A673 (cell line): ENCODE measurements at regions not wholly inside any gene's neighbourhood (a gene's known extent, or its start where the extent isn't known, plus 50 kb on each side); places are given as distances from the start of the nearest gene placed in this dataset.

ENCODE experiments used
- BruUV-seq: library from RNA; stranded (reverse); fragments of 400-500 nt; replicated peaks from 2 replicates; lab custom pipeline; 2021; lab: Mats Ljungman, UMichigan
- CTCF ChIA-PET: fragments of 300-600 bp; sonication (Branson Sonifier 250); formaldehyde crosslinking; loops from one replicate; lab custom pipeline; 2022; ENCODE audit warnings: antibody characterized with exemption; lab: Charles Lee
- POLR2A ChIA-PET: fragments of 300-600 bp; sonication (Branson Sonifier 250); formaldehyde crosslinking; loops from one replicate; lab custom pipeline; 2022; ENCODE audit warnings: antibody characterized with exemption; ENCODE audit not compliant: low non-redundant PET; lab: Charles Lee
- DNase-seq: peaks from one replicate; pipeline ENCODE4 v3.0.0-alpha.2; 2015; ENCODE audit warnings: low spot score
- H3K27ac ChIP-seq: fragments of 200-600 bp; sonication (generic); 2 replicates; pipeline ENCODE4 v1.5.1; 2016; ENCODE audit warnings: mixed run types, low read depth, mild to moderate bottlenecking, mixed read lengths, antibody characterized with exemption, low read length; ENCODE audit not compliant: poor library complexity, severe bottlenecking
- H3K27me3 ChIP-seq: fragments of 200-600 bp; sonication (generic); replicated peaks from 2 replicates; pipeline ENCODE4 v1.6.1; 2017; ENCODE audit warnings: mixed run types, low read depth, mild to moderate bottlenecking, mixed read lengths, antibody characterized with exemption, low read length; ENCODE audit not compliant: insufficient read depth, poor library complexity
- H3K36me3 ChIP-seq: fragments of 200-600 bp; sonication (generic); 2 replicates; pipeline ENCODE4 v1.6.1; 2016; ENCODE audit warnings: mixed run types, mild to moderate bottlenecking, mixed read lengths, antibody characterized with exemption, low read length; ENCODE audit not compliant: insufficient read depth, poor library complexity, severe bottlenecking
- H3K4me1 ChIP-seq: fragments of 200-600 bp; sonication (generic); 2 replicates; pipeline ENCODE4 v1.6.1; 2017; ENCODE audit warnings: mixed run types, mild to moderate bottlenecking, mixed read lengths, antibody characterized with exemption, low read length; ENCODE audit not compliant: insufficient read depth, poor library complexity, severe bottlenecking
- H3K4me3 ChIP-seq: fragments of 200-600 bp; sonication (generic); 2 replicates; pipeline ENCODE4 v1.5.1; 2016; ENCODE audit warnings: low read depth, mixed run types, mild to moderate bottlenecking, mixed read lengths, low read length; ENCODE audit not compliant: poor library complexity, severe bottlenecking
- H3K9me3 ChIP-seq: fragments of 200-600 bp; sonication (generic); 2 replicates; pipeline ENCODE4 v1.6.1; 2016; ENCODE audit warnings: mixed run types, low read depth, mild to moderate bottlenecking, mixed read lengths, antibody characterized with exemption, low read length; ENCODE audit not compliant: poor library complexity, severe bottlenecking
- CTCF ChIP-seq: fragments of 300-800, 200-600 bp; sonication (generic); conservative IDR thresholded peaks from 2 replicates; pipeline ENCODE4 v1.5.1; 2017; ENCODE audit warnings: low read depth, mild to moderate bottlenecking, antibody characterized with exemption, low read length, moderate library complexity, mixed read lengths
- EZH2 ChIP-seq: fragments of 200-600 bp; sonication (generic); IDR thresholded peaks from 2 replicates; pipeline ENCODE4 v1.6.1; 2017; ENCODE audit warnings: borderline replicate concordance, low read depth, mild to moderate bottlenecking, mixed read lengths, antibody characterized with exemption, low read length; ENCODE audit not compliant: poor library complexity, severe bottlenecking
- intact Hi-C: fragments of 100-400 bp; cut with micrococcal nuclease; formaldehyde crosslinking; loops from one replicate; pipeline ENCODE4 v1.10.0; 2022; ENCODE audit not compliant: unreplicated experiment

GRCh38 chr20:51116765-51117686, 94.1 kb upstream of the KCNG1 start:
- Histone ChIP-seq H3K4me1 (no peaks in the 10 kb centered on the region), H3K9me3 (no peaks in the 10 kb centered on the region), H3K27ac (no peak overlapping the region), H3K4me3 (no peak overlapping the region), H3K36me3 (no peaks in the 10 kb centered on the region), H3K27me3 (no peaks in the 10 kb centered on the region)
- CTCF ChIA-PET: interaction anchor here (0.7 kb wide), 1 partner anchor 59 kb away, joined by 5 read pairs; no protein-coding TSS in a partner anchor
- no peak for DNase-seq
- POLR2A ChIA-PET: no interaction called here
- TF ChIP-seq CTCF: no peak
- TF ChIP-seq EZH2: no peak
- BruUV-seq: no TSS peak
- intact Hi-C loops: no loop called here

- no TSS peak for BruUV-seq
- Histone ChIP-seq H3K4me1 (no peaks in the 10 kb centered on the region), H3K4me3 (no peak overlapping the region), H3K36me3 (no peaks in the 10 kb centered on the region), H3K27me3 (peaks cover 17% of the 10 kb centered on the region), H3K9me3 (no peaks in the 10 kb centered on the region), H3K27ac (no peak overlapping the region)
- TF ChIP-seq EZH2 (no peak), CTCF (no peak)
- CTCF ChIA-PET: no interaction called here
- no peak for DNase-seq
- intact Hi-C loops: no loop called here
- POLR2A ChIA-PET: no interaction called here
Observed at GRCh38 chr20:51111290-51111689, 88.4 kb upstream of the KCNG1 start.

GRCh38 chr20:51108638-51109363, 85.9 kb upstream of the KCNG1 start:
- ChIA-PET CTCF (no interaction called here), POLR2A (no interaction called here)
- Histone ChIP-seq H3K9me3 (no peaks in the 10 kb centered on the region), H3K27ac (no peak overlapping the region), H3K36me3 (no peaks in the 10 kb centered on the region), H3K27me3 (peaks cover 17% of the 10 kb centered on the region), H3K4me1 (no peaks in the 10 kb centered on the region), H3K4me3 (no peak overlapping the region)
- BruUV-seq: no TSS peak
- intact Hi-C loops: no loop called here
- no peak for DNase-seq
- no peak for TF ChIP-seq CTCF
- no peak for TF ChIP-seq EZH2
